Fibroblast of peridontal ligament (primary cell): ENCODE measurements at regions not wholly inside any gene's neighbourhood (a gene's known extent, or its start where the extent isn't known, plus 50 kb on each side); places are given as distances from the start of the nearest gene placed in this dataset.

Experiments used
- DNase-seq: peaks from one replicate; pipeline ENCODE4 v3.0.0-alpha.2; 2010; ENCODE audit errors: extremely low read depth

GRCh38 chr10:125513429-125514182 is 169.4 kb downstream of the TEX36 start:
- DNase-seq, result no peak

GRCh38 chr10:125510998-125511397 is 172.0 kb downstream of the TEX36 start:
- no peak for DNase-seq

- DNase-seq, result no peak
Observed at GRCh38 chr10:125505648-125506047, 177.3 kb downstream of the TEX36 start.

DNA sequence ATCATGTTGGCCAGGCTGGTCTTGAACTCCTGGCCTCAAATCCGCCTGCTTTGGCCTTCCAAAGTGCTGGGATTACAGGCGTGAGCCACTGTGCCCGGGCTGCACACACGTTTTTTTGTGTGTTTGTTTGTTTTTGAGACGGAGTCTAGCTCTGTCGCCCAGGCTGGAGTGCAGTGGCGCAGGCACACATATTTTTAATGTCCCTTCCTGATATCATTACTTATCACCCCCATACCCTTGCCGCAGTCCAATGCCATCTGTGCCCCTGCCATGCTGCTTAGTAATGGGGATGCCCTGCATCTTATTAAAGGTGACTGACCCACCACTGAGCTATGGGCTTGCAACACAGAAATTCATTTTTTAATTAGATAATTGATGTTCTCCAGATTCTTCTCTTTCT is 180.7 kb downstream of the TEX36 start:
- no peak for DNase-seq

DNA sequence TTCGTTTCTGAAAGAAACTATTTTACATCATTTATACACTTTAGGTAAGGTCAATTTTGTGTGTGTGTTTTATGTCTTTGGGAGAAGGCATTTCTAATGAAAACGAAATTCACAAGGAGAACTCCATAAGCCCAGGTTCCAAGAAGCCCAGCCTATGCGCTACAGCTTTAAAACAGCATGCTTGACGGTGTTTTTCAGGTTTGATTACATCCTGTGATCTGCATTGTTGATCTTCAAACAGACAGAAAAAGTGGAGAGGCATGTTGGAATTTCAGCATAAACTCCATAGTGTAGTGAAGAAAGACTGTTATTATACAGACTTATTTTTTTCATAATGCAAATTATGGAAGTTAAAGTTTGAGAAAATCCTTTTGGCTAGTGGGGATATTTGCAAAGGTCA is 187.6 kb downstream of the TEX36 start:
- DNase-seq, result no peak

DNA sequence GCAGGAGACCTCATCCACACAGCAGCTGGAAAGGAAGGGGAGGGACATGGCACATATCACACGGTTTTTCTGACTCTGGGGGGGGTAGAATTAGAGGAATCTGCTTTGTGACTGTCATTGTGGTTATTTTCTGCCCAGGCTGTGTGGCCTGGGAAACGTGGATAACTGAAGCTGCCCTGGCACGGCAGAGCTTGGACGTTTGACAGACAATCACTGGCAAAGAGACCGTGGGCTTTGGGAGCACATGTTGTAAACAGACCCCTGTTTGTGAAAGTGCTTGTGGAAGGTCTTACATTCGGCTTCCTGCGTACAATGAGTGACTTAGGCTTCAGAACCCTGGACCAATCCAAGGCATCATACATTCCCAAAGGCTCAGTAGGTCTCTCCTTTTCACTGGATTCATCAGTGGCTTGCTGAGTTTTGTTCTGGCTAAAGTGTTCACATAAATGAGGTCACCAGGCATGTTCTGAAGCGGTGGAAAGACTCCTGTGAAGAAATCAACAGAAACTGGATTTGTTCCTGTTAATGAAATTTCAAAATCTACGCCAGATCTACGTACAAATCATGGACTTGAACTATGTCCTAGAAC is 188.2 kb downstream of the TEX36 start:
- no peak for DNase-seq

- no peak for DNase-seq
Observed at GRCh38 chr10:125491381-125491780, 191.6 kb downstream of the TEX36 start.

DNA sequence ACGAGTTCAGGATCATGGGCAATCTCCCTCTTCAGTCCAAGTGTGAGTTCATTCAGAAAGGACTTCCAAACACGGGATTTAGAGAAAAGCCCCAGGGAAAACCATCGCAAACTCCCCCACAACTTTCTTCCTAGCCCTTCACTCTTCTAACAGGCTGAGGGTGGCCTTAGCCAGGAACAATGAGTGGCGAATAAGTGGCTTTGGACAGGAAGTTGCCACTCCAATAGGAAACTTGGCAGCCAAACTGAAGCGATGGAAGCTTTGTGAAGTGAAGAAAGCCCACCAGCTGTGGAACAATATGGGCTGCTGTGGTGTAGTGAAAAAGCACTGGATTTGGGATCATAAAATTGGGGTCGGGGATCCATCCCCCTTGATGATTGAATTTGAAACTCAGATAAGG is 193.2 kb downstream of the TEX36 start:
- DNase-seq, result no peak

DNA sequence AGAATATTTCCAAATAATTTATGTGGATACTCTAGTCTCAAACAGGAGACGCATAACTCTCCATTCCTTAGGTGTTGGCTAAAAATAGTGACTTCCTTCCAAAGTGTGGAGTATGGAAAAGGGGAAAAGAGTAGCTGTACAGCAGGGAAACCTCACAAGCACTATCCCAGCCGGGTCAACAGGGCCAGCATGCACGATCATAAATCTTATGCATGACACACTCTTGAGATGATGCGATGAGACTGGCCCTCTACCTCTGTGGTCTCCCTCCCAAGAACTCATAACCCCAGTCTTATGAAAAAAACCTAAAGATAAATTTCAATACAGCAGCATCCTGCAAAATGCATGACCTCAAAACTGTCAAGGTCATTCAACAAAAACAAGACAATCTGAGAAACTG is 197.3 kb downstream of the TEX36 start:
- DNase-seq, result no peak

- no peak for DNase-seq
Observed at GRCh38 chr10:125484035-125484732, 198.8 kb downstream of the TEX36 start.

- no peak for DNase-seq
Observed at GRCh38 chr10:125482637-125483036, 200.3 kb downstream of the TEX36 start.

- DNase-seq, result no peak
Observed at GRCh38 chr10:125482108-125482507, 200.9 kb downstream of the TEX36 start.

GRCh38 chr10:125479059-125479458 is 203.9 kb downstream of the TEX36 start:
- no peak for DNase-seq

DNA sequence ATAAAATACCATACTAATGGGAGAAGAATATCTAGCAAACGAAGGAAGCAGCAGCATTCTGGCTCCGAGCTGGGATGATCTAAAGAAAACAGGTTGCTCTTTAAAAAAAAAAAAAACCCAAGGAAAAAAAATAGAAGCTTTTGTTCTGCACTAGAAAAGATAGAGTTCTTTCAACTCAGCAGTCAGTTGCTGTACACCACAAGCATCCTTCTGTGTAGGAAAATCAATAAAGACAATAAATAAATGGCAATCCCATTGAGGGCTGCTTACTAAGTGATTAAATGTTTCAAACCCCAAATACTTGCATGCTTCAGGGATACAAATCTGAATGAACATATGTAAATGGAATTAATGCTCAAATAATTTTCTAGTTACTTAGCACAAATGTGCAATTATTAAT is 207.1 kb downstream of the TEX36 start:
- DNase-seq, result no peak

DNA sequence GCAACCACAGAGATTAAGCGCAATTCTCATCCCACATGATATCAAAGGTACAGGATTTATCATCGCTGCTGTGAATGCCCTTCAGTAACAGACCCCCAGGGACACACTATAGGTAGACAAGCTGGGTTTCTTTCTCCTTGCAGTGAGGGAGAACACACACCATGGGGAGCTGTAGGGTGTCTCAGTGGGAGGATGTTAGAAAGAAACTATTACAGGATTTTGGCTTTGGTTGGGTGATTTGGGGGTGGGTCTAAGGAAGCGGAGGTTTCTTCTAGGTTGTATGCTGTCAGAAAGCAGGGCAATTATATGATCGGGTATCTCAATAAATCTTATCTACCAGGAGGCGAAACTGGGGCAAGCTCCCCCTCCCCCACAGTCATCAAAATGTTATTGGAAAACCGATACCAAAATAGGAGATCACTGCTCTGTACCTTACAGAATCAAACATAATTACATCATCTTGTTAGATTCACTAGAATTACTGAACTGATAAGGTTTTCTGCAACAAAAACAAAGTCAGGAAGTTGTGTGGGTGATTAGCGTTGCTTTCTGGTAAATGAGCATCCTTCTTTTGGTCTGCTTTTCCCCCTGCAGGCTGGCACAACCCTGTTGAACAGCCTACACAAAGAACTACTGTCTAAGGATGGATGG is 209.7 kb downstream of the TEX36 start:
- DNase-seq, result no peak

DNA sequence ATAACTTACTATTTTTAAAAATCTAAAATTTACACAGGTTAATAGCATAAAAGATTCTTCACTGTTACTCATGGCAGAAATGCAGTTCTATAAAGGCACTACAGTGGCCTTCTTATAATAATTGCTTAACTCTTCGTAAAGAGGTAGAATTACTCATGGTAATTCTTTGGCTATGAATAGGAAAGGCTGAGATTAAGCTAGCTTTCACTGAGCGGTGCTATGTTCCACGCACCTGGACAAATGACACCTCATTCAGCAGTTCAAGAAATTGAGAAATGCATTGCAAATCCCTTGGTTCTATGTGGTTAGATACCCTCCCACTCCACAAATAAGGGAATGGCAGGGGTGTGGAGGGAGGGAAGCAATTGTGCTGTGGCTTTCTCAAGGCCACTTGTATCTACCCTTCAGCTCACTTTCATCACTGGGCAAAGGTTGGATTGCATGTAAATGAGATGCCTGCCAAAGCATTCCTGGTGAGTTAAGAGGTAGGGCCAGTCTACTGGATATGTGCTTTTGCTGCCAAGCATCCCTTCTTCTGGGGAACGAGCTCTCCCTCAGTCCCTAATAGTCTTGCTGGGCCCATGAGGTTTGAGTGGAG is 210.9 kb downstream of the TEX36 start:
- no peak for DNase-seq

DNA sequence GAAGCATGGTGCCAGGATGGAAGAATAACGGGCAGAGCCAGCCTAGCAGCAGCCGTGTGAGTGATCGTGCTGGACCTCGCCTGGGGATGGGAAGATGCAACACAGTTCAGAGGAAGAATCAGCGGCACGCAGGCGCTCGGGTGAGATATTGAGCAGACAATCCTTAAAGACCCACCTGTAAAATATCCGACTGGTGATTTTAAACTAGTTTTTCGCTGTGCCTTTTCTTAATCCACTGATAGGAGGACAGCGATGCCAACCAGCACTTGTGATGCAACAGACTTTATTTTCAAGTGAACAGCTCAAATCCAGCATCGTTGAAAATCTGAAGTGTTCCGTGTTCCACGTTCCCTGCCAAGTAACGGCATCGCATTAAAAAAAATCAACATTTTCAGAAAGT is 214.7 kb downstream of the TEX36 start:
- DNase-seq, result no peak

DNA sequence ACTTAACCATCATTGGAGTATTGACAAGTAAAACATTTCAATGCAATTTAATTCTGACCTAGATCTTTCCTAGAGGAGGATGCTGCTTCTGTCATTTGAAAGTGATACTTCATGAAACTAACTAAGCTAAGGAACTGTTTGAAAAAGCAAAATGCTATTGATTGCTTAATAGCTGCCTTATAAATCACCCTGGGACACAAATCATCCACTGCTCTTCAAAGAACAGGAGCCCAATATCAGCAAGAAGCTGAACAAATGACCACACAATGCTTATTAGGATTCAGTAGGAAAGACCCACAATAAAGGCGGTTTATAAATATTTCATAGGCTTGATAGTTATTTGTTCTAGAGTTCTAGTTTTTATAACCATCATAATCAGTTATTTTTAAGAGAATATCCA is 216.3 kb downstream of the TEX36 start:
- DNase-seq, result no peak

DNA sequence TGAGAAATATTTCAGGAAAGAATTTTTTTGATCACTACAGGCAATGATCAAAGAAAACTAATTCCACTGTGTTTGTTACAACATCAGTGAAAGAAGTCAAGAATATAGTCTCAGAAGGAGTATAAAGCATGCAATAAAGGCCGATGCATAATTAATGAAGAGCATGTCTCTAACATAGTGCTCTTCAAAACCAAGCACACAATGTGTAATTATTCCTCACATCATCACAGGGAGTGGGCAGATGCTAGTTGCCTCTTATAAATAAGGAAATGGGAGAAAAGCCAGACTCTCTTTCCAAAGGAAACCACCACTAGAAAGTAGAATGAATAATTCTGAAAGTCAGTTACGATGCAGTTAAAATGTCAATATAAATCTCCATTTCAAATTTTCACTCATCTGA is 220.1 kb downstream of the TEX36 start:
- DNase-seq, result no peak

DNA sequence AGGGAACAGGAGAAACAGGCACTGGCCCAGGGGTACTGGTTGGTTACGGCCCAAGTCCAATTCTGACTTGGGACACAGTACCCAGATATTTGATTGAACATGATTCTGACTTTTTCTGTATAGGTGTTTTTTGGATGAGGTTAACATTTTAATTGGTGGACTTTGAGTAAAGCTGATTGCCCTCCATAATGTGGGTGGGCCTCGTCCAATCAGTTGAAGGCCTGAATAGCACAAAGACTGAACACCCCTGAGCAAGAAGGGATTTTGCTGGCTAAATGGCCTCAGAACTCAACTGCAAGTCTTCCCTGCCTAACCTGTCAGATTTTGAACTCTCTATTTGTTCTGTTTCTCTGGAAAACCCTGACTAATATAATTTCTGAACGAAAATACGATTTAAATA is 222.6 kb downstream of the TEX36 start:
- no peak for DNase-seq

DNA sequence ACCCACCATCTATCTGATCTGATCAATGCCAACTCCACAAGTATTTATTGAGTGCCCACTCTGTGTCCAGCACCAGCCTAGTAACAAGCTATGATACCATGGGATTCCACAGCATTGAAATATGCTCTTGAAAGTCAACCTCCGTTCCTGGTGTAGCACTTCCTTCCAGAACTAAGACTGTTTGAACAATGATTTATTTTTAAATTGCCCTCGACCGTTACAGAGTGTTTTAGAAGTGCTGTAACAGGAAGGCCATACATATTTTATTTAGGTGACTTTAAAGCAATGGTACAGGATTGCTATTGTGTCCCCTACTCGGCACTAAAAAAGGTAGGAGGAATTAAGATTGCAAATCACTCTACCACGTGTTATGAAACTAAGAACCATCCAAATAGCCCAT is 225.6 kb downstream of the TEX36 start:
- DNase-seq, result no peak

DNA sequence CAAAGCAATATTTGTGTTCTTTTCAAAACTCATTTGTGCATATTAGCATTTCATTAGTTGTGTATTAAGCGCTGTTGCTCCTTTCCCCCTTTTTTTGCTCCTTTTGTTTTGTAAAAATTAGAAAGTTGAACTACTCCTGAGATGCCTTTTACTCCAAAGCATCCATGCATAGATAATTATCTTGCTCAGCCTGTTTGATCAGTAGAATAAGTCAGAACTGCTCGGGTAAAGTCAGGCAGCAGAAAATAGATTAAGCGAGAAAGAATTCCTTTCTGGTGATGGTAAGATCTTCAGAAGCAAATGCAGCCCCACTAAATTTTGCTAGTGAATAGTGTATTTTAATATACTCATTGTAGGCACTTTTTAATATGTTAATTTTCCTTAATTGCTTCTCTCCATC is 227.1 kb downstream of the TEX36 start:
- no peak for DNase-seq
